ENCODE measurements at regions not wholly inside any gene's neighbourhood (a gene's known extent, or its start where the extent isn't known, plus 50 kb on each side); places are given as distances from the start of the nearest gene placed in this dataset.

- DNase-seq (ENCODE audit: insufficient read length) (no peak), FAIRE-seq (no peak)
- TF ChIP-seq POLR2AphosphoS5 (IDR thresholded peaks at IDR 0.05; ENCODE audit: low read depth, low read length) = no peak
- TF ChIP-seq POLR2A (IDR thresholded peaks at IDR 0.05; ENCODE audit: low read depth, low read length) = no peak
- no peak for TF ChIP-seq TAF1 (IDR thresholded peaks at IDR 0.05; ENCODE audit: borderline replicate concordance, low read depth, low read length)
Observed at GRCh38 chr16:6910301-6910700, 422.3 kb upstream of the RBFOX1 start.

GRCh38 chr16:6905601-6906000 is 427.0 kb upstream of the RBFOX1 start:
- FAIRE-seq = no peak
- no peak for TF ChIP-seq TAF1 (IDR thresholded peaks at IDR 0.05; ENCODE audit: borderline replicate concordance, low read depth, low read length)
- no peak for TF ChIP-seq POLR2AphosphoS5 (IDR thresholded peaks at IDR 0.05; ENCODE audit: low read depth, low read length)
- TF ChIP-seq POLR2A (IDR thresholded peaks at IDR 0.05; ENCODE audit: low read depth, low read length) = no peak
- no peak for DNase-seq (ENCODE audit: insufficient read length)

GRCh38 chr16:6903671-6904070 is 429.0 kb upstream of the RBFOX1 start:
- no peak for TF ChIP-seq POLR2AphosphoS5 (IDR thresholded peaks at IDR 0.05; ENCODE audit: low read depth, low read length)
- TF ChIP-seq POLR2A (IDR thresholded peaks at IDR 0.05; ENCODE audit: low read depth, low read length) = no peak
- TF ChIP-seq TAF1 (IDR thresholded peaks at IDR 0.05; ENCODE audit: borderline replicate concordance, low read depth, low read length) = no peak
- FAIRE-seq = no peak
- no peak for DNase-seq (ENCODE audit: insufficient read length)

GRCh38 chr16:6898896-6899295 is 433.7 kb upstream of the RBFOX1 start:
- DNase-seq (ENCODE audit: insufficient read length) = no peak
- TF ChIP-seq POLR2A (IDR thresholded peaks at IDR 0.05; ENCODE audit: low read depth, low read length) (no peak), POLR2AphosphoS5 (IDR thresholded peaks at IDR 0.05; ENCODE audit: low read depth, low read length) (no peak), TAF1 (IDR thresholded peaks at IDR 0.05; ENCODE audit: borderline replicate concordance, low read depth, low read length) (no peak)
- FAIRE-seq = no peak

DNA sequence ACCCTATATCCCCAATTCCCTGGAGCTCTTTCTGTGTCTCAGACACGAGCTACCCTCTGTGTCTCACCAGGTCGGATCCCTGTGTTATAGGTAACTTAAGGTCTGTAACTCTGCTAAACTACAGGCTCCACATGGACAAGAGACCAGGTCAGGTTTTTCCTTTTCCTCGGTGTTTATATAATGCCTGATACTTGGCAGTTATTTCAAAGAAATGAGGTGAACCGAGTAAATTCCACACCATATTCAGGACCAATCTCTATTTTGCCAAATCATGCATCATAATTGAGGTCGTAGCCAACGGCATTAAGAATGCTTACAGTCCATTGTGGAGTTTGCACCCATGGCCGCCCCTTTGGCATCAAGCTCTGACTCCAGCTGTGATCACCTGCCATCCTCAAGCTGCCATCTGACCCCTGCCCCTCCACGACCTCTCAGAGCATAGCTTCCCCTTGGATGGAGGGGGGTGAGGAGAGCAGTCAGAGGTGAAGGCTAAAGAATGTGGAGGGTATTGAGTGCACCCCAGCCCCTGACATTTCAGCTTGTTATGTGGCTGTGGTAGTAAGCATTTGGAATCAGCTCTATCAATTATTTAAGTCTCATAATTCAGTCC is 434.7 kb upstream of the RBFOX1 start:
- no peak for DNase-seq (ENCODE audit: insufficient read length)
- FAIRE-seq = no peak
- TF ChIP-seq TAF1 (IDR thresholded peaks at IDR 0.05; ENCODE audit: borderline replicate concordance, low read depth, low read length) (no peak), POLR2A (IDR thresholded peaks at IDR 0.05; ENCODE audit: low read depth, low read length) (no peak), POLR2AphosphoS5 (IDR thresholded peaks at IDR 0.05; ENCODE audit: low read depth, low read length) (no peak)

- FAIRE-seq (no peak), DNase-seq (ENCODE audit: insufficient read length) (no peak)
- TF ChIP-seq POLR2AphosphoS5 (IDR thresholded peaks at IDR 0.05; ENCODE audit: low read depth, low read length) (no peak), TAF1 (IDR thresholded peaks at IDR 0.05; ENCODE audit: borderline replicate concordance, low read depth, low read length) (no peak), POLR2A (IDR thresholded peaks at IDR 0.05; ENCODE audit: low read depth, low read length) (no peak)
Observed at GRCh38 chr16:6892966-6893365, 439.7 kb upstream of the RBFOX1 start.

- no peak for FAIRE-seq
- TF ChIP-seq POLR2A (IDR thresholded peaks at IDR 0.05; ENCODE audit: low read depth, low read length) (no peak), POLR2AphosphoS5 (IDR thresholded peaks at IDR 0.05; ENCODE audit: low read depth, low read length) (no peak), TAF1 (IDR thresholded peaks at IDR 0.05; ENCODE audit: borderline replicate concordance, low read depth, low read length) (no peak)
Observed at GRCh38 chr16:6891496-6891895, 441.1 kb upstream of the RBFOX1 start.

DNA sequence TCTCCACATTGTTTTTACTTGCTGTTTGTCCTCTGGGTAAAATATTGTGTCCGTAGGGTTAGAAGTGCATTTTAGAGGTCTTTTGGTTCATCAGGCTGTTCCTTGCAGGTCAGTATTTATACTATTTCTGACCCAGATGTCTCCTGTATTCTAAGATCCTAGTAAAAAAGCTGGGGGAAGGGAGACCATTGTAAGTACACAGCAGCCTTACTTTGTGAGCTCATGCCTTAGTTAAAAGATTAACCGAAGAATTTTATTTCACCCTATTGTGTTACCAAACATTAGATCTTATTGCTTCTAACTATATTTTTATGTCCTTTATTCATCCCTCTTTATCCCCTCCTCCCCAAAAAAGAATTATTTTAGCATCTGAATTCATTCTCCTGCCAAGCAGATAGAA is 444.1 kb upstream of the RBFOX1 start:
- no peak for FAIRE-seq
- TF ChIP-seq TAF1 (IDR thresholded peaks at IDR 0.05; ENCODE audit: borderline replicate concordance, low read depth, low read length) = no peak
- no peak for TF ChIP-seq POLR2A (IDR thresholded peaks at IDR 0.05; ENCODE audit: low read depth, low read length)
- no peak for TF ChIP-seq POLR2AphosphoS5 (IDR thresholded peaks at IDR 0.05; ENCODE audit: low read depth, low read length)

More at GRCh38 chr16:6891496-6891895, 441.1 kb upstream of the RBFOX1 start:
- DNase-seq (ENCODE audit: insufficient read length) = no peak

DNA sequence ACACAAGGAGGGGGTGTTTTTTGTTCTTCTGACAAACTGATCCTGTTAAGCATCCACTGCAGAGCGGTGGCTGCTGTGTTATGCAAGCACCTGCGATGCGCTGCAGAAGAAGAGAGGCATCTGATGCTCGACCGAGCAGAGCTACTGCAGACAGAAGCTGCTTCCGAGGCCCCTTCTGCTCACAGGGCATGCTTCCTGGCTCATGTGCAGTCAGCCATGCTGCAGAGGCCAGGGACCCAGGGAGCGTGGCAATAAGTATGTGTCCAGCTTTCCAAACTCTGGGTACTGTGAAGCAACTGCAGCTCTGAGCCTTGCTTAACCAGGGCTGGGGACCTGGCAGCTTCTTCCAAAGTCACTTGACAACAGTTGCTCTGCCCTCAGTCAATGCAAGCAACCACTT is 448.6 kb upstream of the RBFOX1 start:
- FAIRE-seq (no peak), DNase-seq (ENCODE audit: insufficient read length) (no peak)
- TF ChIP-seq POLR2A (IDR thresholded peaks at IDR 0.05; ENCODE audit: low read depth, low read length) (no peak), POLR2AphosphoS5 (IDR thresholded peaks at IDR 0.05; ENCODE audit: low read depth, low read length) (no peak), TAF1 (IDR thresholded peaks at IDR 0.05; ENCODE audit: borderline replicate concordance, low read depth, low read length) (no peak)

More for the DNA sequence above, 444.1 kb upstream of the RBFOX1 start:
- DNase-seq (ENCODE audit: insufficient read length) = no peak

GRCh38 chr16:6880263-6880662 is 452.4 kb upstream of the RBFOX1 start:
- DNase-seq (ENCODE audit: insufficient read length) (no peak), FAIRE-seq (no peak)
- no peak for TF ChIP-seq TAF1 (IDR thresholded peaks at IDR 0.05; ENCODE audit: borderline replicate concordance, low read depth, low read length)
- TF ChIP-seq POLR2A (IDR thresholded peaks at IDR 0.05; ENCODE audit: low read depth, low read length) = no peak
- TF ChIP-seq POLR2AphosphoS5 (IDR thresholded peaks at IDR 0.05; ENCODE audit: low read depth, low read length) = no peak

- TF ChIP-seq TAF1 (IDR thresholded peaks at IDR 0.05; ENCODE audit: borderline replicate concordance, low read depth, low read length) = no peak
- TF ChIP-seq POLR2AphosphoS5 (IDR thresholded peaks at IDR 0.05; ENCODE audit: low read depth, low read length) = no peak
- no peak for TF ChIP-seq POLR2A (IDR thresholded peaks at IDR 0.05; ENCODE audit: low read depth, low read length)
- DNase-seq (ENCODE audit: insufficient read length) (no peak), FAIRE-seq (no peak)
Observed at GRCh38 chr16:6864671-6865070, 468.0 kb upstream of the RBFOX1 start.

- FAIRE-seq (no peak), DNase-seq (ENCODE audit: insufficient read length) (no peak)
- TF ChIP-seq TAF1 (IDR thresholded peaks at IDR 0.05; ENCODE audit: borderline replicate concordance, low read depth, low read length) (no peak), POLR2AphosphoS5 (IDR thresholded peaks at IDR 0.05; ENCODE audit: low read depth, low read length) (no peak), POLR2A (IDR thresholded peaks at IDR 0.05; ENCODE audit: low read depth, low read length) (no peak)
Observed at GRCh38 chr16:6864244-6864643, 468.4 kb upstream of the RBFOX1 start.

Data from GM12892 (cell line).